ENCODE measurements at regions not wholly inside any gene's neighbourhood (a gene's known extent, or its start where the extent isn't known, plus 50 kb on each side); places are given as distances from the start of the nearest gene placed in this dataset.

DNA sequence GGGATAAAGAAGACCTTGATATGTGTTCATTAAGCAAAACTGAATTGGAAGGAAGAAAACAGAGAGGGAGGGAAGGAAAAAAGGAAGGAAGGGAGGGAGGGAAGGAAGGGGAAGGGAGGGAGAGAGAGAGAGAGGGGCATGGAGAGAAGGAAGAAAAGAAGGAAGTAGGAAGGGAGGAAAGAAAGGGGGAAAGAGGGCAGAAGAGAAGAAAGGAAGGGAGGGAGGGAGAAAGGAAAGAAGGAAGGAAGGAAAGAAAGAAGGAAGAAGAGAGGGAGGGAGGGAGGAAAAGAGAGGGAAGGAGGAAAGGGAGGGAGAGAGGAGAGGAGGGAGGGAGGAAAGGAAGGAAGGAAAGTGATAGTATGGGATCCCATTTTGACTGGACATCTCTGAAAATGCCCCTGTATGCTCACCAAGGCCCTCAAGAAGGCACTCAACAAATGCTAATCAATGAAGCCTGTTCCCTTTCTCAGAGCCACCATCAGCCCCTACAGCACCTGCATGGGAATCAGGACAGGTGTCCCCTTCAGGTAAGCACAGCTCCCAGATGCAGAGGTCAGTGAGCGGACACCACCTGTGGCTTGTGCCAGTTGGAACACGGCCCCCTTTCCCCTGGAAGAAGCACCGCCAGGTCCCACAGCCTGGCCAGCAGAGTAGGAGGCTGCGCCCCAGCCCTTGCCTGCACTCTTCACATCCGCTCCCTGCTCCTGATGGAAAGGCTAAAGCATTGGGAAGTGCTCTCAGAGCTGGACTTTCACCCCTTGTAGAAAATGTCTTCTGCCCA, 161.4 kb upstream of the DIO3 start:
- H3K4me3 Mint-ChIP-seq = no peak overlapping the region
- Histone ChIP-seq H2AFZ (ENCODE audit: insufficient read depth, low read depth, low read length, poor library complexity, severe bottlenecking) (no peak overlapping the region), H3K27ac (ENCODE audit: low read depth in 1 of 2, low read length in 2 of 2) (no peak overlapping the region), H3K4me1 (ENCODE audit: control insufficient read depth in 1 of 2, insufficient read depth in 2 of 2, low read length in 2 of 2) (no peaks in the 10 kb centered on the region), H3K27me3 (ENCODE audit: control insufficient read depth in 2 of 2, insufficient read depth in 2 of 2, low read length in 2 of 2) (peaks cover 2 to 14% of the 10 kb centered on the region in 2 donors), H3K79me2 (ENCODE audit: insufficient read depth, low read length) (no peaks in the 10 kb centered on the region), H4K20me1 (ENCODE audit: insufficient read depth, low read length) (no peaks in the 10 kb centered on the region), H3K9ac (ENCODE audit: insufficient read depth, low read length, poor library complexity, severe bottlenecking) (no peak overlapping the region), H3K4me3 (replicated peaks in 1 of 3; ENCODE audit: low read depth in 2 of 3, low read length in 3 of 3) (no peak overlapping the region), H3K4me2 (replicated peaks; ENCODE audit: extremely low read depth, low read length, poor library complexity, severe bottlenecking) (no peak overlapping the region), H3K9me3 (replicated peaks in 1 of 2; ENCODE audit: control insufficient read depth in 1 of 2, insufficient read depth in 1 of 2, low read length in 2 of 2) (no peaks in the 10 kb centered on the region), H3K36me3 (replicated peaks in 1 of 2; ENCODE audit: control insufficient read depth in 1 of 2, insufficient read depth in 2 of 2, low read length in 2 of 2) (no peaks in the 10 kb centered on the region)
- H3K27me3 Mint-ChIP-seq (ENCODE audit: low read depth in 3 of 3) = peaks cover 11 to 27% (median 20%) of the 10 kb centered on the region in 3 donors
- no peaks in the 10 kb centered on the region for H3K36me3 Mint-ChIP-seq
- 94% methylated on average over 2 of the region's 5 CpGs for WGBS (ENCODE audit: insufficient coverage)
- TF ChIP-seq, protein P1, sequence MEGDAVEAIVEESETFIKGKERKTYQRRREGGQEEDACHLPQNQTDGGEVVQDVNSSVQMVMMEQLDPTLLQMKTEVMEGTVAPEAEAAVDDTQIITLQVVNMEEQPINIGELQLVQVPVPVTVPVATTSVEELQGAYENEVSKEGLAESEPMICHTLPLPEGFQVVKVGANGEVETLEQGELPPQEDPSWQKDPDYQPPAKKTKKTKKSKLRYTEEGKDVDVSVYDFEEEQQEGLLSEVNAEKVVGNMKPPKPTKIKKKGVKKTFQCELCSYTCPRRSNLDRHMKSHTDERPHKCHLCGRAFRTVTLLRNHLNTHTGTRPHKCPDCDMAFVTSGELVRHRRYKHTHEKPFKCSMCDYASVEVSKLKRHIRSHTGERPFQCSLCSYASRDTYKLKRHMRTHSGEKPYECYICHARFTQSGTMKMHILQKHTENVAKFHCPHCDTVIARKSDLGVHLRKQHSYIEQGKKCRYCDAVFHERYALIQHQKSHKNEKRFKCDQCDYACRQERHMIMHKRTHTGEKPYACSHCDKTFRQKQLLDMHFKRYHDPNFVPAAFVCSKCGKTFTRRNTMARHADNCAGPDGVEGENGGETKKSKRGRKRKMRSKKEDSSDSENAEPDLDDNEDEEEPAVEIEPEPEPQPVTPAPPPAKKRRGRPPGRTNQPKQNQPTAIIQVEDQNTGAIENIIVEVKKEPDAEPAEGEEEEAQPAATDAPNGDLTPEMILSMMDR (IDR thresholded peaks at IDR 0.05) = no peak
- DNase-seq = no peak
- intact Hi-C loops (cut with micrococcal nuclease) = no loop called here
- H3K9me3 Mint-ChIP-seq = peaks cover 0 to 6% (median 2%) of the 10 kb centered on the region in 7 donors
- H3K4me1 Mint-ChIP-seq = no peaks in the 10 kb centered on the region
- H3K27ac Mint-ChIP-seq = no peak overlapping the region

DNA sequence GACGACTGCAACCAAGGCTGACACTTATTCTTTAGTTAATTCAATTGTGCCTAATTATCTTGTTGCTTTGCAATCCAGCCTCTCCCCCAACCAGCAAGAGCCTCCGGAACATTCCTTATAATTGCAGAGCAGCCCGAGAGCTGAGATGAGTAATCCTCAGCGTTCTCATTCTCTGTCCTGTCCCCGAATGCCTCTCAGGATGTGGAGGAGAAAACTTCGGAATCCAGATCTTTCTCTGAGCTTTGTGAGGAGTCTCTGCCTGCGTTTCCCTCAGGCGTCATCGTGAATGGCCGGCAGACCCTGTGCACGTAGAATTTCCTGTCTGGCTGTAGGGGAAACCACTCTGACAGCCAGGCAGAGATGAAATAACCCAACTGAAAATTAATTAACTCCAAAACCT, 160.5 kb upstream of the DIO3 start:
- Histone ChIP-seq H3K4me1 (ENCODE audit: control insufficient read depth in 1 of 2, insufficient read depth in 2 of 2, low read length in 2 of 2) (no peaks in the 10 kb centered on the region), H3K79me2 (ENCODE audit: insufficient read depth, low read length) (no peaks in the 10 kb centered on the region), H3K4me2 (replicated peaks; ENCODE audit: extremely low read depth, low read length, poor library complexity, severe bottlenecking) (no peak overlapping the region), H2AFZ (ENCODE audit: insufficient read depth, low read depth, low read length, poor library complexity, severe bottlenecking) (no peak overlapping the region), H3K27me3 (ENCODE audit: control insufficient read depth in 2 of 2, insufficient read depth in 2 of 2, low read length in 2 of 2) (peaks cover 2 to 14% of the 10 kb centered on the region in 2 donors), H4K20me1 (ENCODE audit: insufficient read depth, low read length) (no peaks in the 10 kb centered on the region), H3K4me3 (replicated peaks in 1 of 3; ENCODE audit: low read depth in 2 of 3, low read length in 3 of 3) (no peak overlapping the region), H3K9me3 (replicated peaks in 1 of 2; ENCODE audit: control insufficient read depth in 1 of 2, insufficient read depth in 1 of 2, low read length in 2 of 2) (no peaks in the 10 kb centered on the region), H3K9ac (ENCODE audit: insufficient read depth, low read length, poor library complexity, severe bottlenecking) (no peak overlapping the region), H3K27ac (ENCODE audit: low read depth in 1 of 2, low read length in 2 of 2) (no peak overlapping the region), H3K36me3 (replicated peaks in 1 of 2; ENCODE audit: control insufficient read depth in 1 of 2, insufficient read depth in 2 of 2, low read length in 2 of 2) (no peaks in the 10 kb centered on the region)
- Mint-ChIP-seq H3K9me3 (peaks cover 0 to 6% (median 0%) of the 10 kb centered on the region in 7 donors), H3K27me3 (ENCODE audit: low read depth in 3 of 3) (peaks cover 11 to 27% (median 20%) of the 10 kb centered on the region in 3 donors), H3K4me3 (no peak overlapping the region), H3K36me3 (no peaks in the 10 kb centered on the region), H3K27ac (no peak overlapping the region), H3K4me1 (no peaks in the 10 kb centered on the region)
- intact Hi-C loops (cut with micrococcal nuclease) = no loop called here
- WGBS (ENCODE audit: insufficient coverage) = 0% methylated on average over 3 of the region's 11 CpGs
- TF ChIP-seq, protein P1 (IDR thresholded peaks at IDR 0.05) = no peak
- DNase-seq = no peak

Measured in CD14-positive monocyte (primary cell).